Embryonic facial prominence (tissue), 1 donor: ENCODE measurements at regions not wholly inside any gene's neighbourhood (a gene's known extent, or its start where the extent isn't known, plus 50 kb on each side); places are given as distances from the start of the nearest gene placed in this dataset.
"Not testable (repeated sequence)": the region's sequence is repeated elsewhere in the genome, so short reads cannot be mapped to it uniquely, and the experiment has no call there.

Source experiments
- DNase-seq: peaks from one replicate; pipeline ENCODE4 v3.0.0-alpha.2; 2016; ENCODE audit errors: extremely low spot score

- DNase-seq, result no peak
Observed at GRCh38 chr3:72536878-72537267, 311.4 kb downstream of the SHQ1 start.

DNA sequence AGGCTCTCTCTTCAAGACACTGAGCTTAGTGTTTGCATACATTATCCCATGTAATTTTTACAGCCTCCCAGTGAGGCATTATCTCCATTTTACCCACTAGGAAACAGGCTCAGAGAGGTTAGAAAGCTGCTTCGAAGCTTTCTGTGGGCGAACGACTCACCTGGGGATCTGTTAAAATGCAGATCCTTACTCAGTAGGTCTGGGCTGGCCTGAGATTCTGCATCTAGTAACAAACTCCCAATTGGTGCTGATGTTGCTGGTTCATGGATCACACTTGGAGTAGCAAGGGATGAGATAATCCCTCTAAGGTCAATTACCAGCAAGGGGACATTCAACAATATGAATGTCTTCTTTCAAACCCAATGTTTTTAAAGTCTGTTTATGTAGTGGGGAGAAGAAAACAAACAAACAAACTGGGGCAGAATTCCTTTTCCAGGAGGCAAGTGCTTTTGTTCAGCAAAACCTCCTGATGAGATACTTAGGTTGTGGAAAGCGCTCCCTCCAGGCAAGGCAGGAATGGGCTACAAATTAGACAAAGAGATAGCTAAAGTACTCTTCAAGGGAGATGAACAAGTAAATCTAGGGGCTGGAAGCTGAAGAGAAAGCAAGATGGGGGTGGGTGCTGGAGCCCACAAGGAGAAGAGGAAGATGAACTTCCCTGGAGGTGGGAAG lies 311.9 kb downstream of the SHQ1 start:
- no peak for DNase-seq

- no peak for DNase-seq
Observed at GRCh38 chr3:72535772-72536171, 312.5 kb downstream of the SHQ1 start.

DNA sequence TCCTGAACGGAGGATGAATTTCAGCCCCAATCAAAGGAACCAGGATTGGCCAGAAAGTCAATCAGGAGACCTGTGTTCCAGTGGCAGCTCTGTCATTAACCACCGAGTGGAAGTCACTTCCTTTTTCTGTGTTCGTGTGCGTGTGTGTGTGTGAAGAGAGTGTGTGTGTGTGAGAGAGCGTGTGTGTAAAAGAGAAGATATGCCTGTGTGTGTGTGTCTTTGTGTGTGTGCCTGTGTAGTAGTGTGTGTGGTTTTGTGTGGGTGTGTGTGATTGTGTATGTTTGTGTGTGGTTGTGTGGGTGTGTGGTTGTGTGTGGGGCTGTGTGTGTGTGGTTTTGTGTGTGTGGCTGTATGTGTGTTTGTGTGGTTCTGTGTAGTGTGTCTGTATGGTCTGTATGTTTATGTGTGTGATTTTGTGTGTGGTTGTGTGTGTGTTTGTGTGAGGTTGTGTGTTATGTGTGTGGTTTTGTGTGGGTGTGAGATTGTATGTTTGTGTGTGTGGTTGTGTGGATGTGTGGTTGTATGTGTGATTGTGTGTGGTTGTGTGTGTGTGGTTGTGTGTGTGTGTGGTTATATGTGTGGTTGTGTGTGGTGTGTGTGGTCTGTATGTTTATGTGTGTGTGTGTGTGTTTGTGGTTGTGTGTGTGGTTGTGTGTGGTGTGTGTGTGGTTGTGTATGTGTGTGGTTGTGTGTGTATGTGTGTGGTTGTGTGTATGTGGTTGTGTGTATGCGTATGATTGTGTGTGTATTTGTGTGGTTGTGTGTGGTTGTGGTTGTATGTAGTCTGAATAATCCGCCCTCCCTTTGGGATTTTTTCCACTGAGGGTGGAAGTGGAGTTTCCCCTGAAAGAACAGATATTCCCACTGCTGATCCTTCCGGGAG lies 314.4 kb downstream of the SHQ1 start:
- no peak for DNase-seq

DNA sequence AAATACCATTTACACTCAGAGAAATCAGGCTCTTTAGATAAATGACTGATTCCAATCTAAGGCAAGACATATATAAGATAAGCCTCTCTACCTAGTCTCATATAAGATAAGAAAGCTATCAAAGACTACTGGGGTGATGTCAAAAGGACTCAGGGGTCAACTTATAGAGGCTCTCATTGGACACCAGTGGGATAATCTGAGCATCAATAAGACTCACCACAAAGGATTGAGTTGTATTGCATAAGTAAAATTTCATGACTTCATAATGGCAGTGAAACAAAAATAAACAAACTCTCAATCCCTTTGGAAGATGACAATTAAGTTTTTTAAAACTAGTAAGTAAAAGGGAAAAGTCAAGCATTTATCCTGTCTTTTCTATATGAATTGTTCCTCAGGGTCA lies 317.8 kb downstream of the SHQ1 start:
- no peak for DNase-seq

GRCh38 chr3:72529081-72529480 lies 319.2 kb downstream of the SHQ1 start:
- no peak for DNase-seq

DNA sequence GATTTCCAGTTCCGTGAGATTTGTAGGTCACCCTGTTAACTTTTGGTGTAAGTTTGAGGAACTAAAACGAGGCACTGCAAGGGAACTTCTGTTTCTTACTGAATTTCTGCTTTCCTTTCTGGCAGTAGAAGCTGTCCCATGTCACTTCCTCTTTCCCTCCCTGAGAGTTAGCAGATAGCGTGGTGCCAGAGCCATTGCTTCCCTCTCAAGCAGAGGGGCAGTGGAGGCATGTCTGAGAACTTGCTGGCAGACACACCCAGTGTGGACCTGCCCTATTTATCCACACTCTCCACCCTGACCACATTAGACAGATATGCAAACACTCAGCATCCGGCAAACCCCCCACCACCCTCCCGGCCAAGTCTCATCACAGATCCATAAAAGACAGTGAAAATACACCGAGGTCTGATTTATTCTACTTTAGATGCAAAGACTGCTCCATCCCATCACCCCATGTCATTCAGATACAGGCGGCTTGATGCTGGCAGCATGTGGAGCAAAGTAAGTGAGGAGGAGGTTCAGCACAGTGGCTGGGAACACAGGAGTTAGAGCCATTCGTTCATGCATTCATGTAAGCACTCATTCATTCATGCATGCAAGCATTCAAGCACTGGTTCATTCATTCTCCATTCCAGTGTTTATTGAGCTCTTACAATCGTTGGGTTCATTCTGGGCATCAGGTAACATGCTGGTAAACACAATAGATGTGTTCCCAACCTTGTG lies 324.7 kb downstream of the SHQ1 start:
- no peak for DNase-seq

- no peak for DNase-seq
Observed at GRCh38 chr3:72520690-72521308, 327.4 kb downstream of the SHQ1 start.

DNA sequence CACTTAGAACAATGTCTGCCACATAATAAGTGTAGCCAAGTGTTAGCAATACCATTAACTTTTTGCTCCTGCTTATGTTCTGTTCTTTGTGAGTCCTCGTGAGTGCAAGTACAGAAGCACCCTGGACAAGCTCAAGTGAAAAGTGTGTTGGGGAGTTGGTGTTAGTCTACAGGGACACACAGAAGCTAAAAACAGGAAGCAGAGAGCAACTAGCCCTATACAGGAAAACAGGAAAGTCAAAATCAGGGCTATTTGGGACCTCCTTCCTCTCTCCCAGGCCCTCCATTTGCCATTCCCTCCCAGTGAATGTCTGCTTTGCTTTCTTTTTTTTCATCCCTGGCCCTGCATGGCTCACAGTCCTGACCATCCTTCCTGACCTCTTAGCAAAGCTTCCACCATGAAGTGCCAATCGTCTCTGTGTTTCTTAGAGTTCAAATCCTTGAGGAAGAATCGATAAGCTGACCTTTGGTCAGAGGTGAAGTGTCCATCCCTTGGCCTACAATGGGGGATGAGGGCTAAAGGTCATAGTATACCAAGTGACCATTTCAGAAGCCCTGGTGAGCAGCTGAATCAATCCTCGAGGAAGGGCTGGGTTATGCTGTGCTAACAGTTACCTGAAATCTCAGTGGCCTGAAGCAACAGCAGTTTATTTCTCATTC lies 328.2 kb downstream of the SHQ1 start:
- no peak for DNase-seq

DNA sequence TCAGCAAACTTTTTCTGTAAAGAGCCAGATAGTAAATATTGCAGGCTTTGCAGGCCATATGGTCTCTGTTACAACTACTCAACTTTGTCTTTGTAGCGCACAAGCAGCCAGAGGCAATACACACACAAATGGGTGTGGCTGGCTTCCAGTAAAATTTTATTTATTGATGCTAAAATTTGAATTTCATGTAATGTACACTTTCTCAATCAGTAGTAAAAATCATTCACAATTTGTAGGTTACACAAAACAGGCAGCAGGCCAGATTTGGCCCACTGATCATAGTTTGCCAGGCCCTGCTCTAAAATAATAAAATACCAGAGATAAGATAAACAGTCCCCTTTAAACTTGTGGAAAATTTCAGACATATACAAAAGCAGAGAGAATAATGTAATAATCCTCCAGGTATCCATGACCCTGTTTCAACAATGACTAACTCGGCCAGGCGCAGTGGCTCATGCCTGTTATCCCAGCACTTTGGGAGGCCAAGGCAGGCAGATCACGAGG lies 330.3 kb downstream of the SHQ1 start:
- no peak for DNase-seq

GRCh38 chr3:72517336-72517735 lies 330.9 kb downstream of the SHQ1 start:
- no peak for DNase-seq

DNA sequence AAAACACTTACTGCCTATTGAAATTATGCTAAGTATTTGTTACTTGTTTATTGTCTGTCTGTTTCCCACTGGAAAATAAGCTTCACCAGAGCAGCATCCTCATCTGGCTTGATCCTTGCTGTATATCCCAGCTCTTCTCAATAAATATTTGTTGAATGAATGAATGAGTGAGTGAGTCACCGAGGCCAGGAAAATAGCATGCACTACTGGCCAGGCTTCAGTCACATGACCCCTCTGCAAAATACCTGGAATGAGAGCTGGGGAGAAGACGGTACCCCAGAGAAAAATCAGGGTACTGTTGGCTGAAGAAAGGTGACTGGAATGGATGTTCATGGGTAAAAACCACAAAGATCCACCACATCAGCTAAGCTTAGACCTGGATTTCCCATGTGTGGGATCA lies 331.9 kb downstream of the SHQ1 start:
- DNase-seq, result no peak

- no peak for DNase-seq
Observed at GRCh38 chr3:72515941-72516340, 332.3 kb downstream of the SHQ1 start.

GRCh38 chr3:72515281-72515680 lies 333.0 kb downstream of the SHQ1 start:
- no peak for DNase-seq

GRCh38 chr3:72510247-72510646 lies 338.0 kb downstream of the SHQ1 start:
- no peak for DNase-seq

DNA sequence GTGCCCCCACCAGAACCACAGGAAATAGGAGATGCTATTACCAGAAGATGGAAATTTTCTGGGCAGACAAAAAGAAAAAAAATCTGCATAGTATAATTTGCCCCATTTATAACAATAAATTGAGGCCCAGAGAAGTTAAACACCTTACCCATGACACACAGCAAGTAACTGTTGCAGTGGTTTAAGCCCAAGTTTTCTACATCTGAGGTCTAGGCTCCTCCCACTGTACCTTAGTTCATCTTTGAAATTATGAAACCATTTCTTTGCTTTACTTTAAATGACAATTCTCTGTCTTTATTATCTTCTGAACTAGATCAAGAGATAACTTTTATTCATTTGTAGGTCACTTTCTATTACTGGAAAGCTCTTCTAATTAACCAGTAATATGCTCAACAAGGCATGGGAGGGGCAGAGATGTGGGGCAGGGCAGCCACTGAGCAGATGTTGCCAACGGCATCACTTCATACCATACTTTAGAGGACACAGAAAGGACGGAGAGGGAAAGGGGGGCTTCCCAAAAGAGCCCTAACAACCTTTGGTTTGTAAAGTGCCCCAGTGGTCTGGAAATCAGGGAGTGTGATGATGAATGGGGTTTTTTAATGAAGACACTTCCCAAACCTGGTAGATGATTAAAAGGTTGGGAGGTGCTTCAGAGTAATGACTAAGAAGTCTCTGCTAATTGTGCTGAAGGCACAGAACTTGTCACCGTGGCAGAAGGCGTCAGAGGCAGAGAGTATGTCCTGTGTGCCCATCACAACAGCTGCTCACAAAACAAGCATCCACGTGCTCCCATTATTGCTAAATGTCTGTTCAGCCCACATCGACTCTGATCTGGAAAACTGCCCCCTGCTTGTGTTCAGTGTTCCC lies 342.5 kb downstream of the SHQ1 start:
- no peak for DNase-seq

DNA sequence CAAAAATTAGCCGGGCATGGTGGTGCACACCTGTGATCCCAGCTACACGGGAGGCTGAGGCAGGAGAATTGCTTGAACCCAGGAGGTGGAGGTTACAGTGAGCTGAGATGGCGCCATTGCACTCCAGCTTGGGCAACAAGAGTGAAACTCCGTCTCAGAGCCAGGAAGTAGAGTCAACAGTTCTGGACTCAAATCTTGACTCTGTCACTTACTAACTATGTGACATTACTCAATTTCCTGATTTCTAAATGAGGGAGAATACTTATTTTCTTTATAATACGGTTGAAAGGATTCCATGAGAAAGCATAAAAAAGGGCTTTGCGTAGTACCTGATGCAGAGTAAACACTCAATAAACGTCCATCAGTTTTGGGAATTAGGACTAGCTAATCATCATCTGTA lies 350.7 kb downstream of the SHQ1 start:
- DNase-seq, result not testable (repeated sequence)

DNA sequence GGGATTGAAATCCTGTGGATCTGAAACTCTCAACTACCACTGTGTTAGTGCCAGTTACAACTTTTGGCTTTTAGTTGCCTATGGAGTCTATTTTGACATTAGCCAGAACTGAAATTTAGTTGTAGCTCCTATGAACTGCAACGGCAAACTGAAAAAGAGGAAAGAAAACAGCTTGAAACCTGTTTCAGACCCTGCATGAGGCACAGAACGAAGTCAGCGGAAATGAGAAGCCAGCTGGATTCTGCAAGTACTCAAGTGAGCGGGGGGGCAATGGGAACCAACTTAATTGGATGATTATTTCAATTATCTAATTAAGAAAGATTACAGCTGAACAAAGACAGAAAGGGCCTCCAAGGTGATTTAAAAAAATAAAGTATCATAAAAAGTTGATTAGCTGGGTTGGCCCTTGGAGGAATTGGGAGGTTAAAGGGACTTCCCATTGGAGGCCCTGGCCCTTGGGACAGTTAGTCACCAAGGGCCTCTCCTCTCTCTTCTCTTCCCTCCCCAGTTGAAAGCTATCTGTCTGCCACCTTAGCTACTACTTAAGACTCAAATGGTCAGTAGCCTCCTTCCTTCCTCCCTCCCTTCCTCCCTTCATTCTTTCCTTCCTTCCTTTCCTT lies 352.1 kb downstream of the SHQ1 start:
- DNase-seq, result no peak

DNA sequence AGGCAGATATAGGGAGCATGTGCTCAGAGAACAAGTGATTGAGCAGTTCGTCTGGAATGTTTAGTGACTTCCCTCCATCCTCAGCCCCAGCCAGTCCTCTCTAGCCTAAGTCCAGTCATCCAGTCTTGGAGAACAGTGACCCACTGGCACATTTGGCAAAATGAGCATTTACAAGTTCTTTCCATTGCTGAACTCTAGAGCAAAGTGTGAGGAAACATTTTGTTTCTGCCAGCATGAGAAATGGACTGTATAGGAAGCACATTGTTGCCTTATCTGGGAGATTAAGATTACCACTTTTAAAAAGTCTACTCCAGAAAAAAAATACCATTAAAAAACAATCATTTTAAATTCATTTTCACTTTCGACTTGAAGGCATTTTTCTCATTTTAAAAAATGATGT lies 353.6 kb downstream of the SHQ1 start:
- no peak for DNase-seq

DNA sequence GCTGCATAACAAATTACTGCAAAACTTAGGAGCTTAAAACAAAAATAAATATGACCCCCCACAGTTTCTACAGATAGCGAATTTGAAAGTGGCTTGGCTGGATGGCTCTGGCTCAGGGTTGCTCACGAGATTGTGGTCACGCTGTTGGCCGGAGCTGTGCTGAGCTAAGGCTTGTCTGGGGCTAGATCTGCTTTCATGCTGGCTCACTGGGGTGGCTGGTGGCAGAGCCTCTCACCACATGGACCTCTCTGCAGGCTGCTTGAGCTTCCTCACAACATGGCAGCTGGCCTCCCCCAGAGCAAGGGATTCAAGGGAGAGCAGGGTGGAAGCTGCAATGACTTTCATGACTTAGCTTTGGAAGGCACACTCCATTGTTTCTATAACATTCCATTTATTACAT lies 354.1 kb downstream of the SHQ1 start:
- no peak for DNase-seq
